Gastroesophageal sphincter (tissue), 4 donors: ENCODE measurements at regions not wholly inside any gene's neighbourhood (a gene's known extent, or its start where the extent isn't known, plus 50 kb on each side); places are given as distances from the start of the nearest gene placed in this dataset.

ENCODE experiments used
- ATAC-seq: fragments of 150-250 bp; one replicate; pipeline ENCODE4 v1.9.1; 2016; ENCODE audit warnings: mild to moderate bottlenecking, moderate library complexity
- H3K27ac ChIP-seq, 4 donors: fragments of 200-600 bp; sonication (generic) in 3 of 4; 1 replicate in 3 of 4; 2 replicates in 1 of 4; pipeline ENCODE4 v1.5.1; 2016 to 2019
- H3K27me3 ChIP-seq: fragments of 200-600 bp; sonication (generic); one replicate; pipeline ENCODE4 v1.5.1; 2019
- H3K36me3 ChIP-seq, 2 donors: fragments of 200-600 bp; sonication (generic); one replicate each; pipeline ENCODE4 v1.5.1; 2019; ENCODE audit warnings: control low read depth in 1 of 2
- H3K4me1 ChIP-seq, 3 donors: fragments of 200-600 bp; sonication (generic); 1 replicate in 2 of 3; 2 replicates in 1 of 3; pipeline ENCODE4 v1.5.1; 2016 to 2019; ENCODE audit warnings: control low read depth in 2 of 3
- H3K4me3 ChIP-seq, 2 donors: fragments of 200-600 bp; sonication (generic); one replicate each; pipeline ENCODE4 v1.5.1; 2019; ENCODE audit warnings: mild to moderate bottlenecking in 1 of 2, moderate library complexity in 1 of 2
- H3K9me3 ChIP-seq, 3 donors: fragments of 200-600 bp; sonication (generic); one replicate each; pipeline ENCODE4 v1.5.1; 2017 to 2019; ENCODE audit warnings: control low read depth in 2 of 3
- CTCF ChIP-seq, 4 experiments: fragments of 200-600 bp in 2 of 4; fragments of 450-650 bp in 2 of 4; sonication (generic) in 1 of 4; IDR thresholded peaks; one replicate each; pipeline ENCODE4 v1.5.1; 2017 to 2019; ENCODE audit warnings: antibody characterized with exemption in 4 of 4, mild to moderate bottlenecking in 2 of 4, moderate library complexity in 2 of 4
- EP300 ChIP-seq: sonication (generic); formaldehyde crosslinking; IDR thresholded peaks from one replicate; pipeline ENCODE4 v1.6.1; 2017; ENCODE audit warnings: antibody characterized with exemption, mild to moderate bottlenecking
- POLR2A ChIP-seq, 2 donors: fragments of 450-650 bp; IDR thresholded peaks; one replicate each; pipeline ENCODE4 v1.6.1; 2017; ENCODE audit warnings: antibody characterized with exemption in 2 of 2, mild to moderate bottlenecking in 2 of 2, moderate library complexity in 1 of 2
- POLR2AphosphoS5 ChIP-seq: sonication (generic); formaldehyde crosslinking; IDR thresholded peaks from one replicate; pipeline ENCODE4 v1.6.1; 2017; ENCODE audit warnings: antibody characterized with exemption
- WGBS, 2 donors: methylation state at CpG; one replicate each; pipeline ENCODE4 v1.1.5; 2018; ENCODE audit warnings: low coverage in 1 of 2; 5-methylcytosine and 5-hydroxymethylcytosine counted together

GRCh38 chr11:92410526-92410925 is 185.9 kb downstream of the FAT3 start:
- Histone ChIP-seq H3K4me3 (no peak overlapping the region), H3K4me1 (no peaks in the 10 kb centered on the region), H3K27me3 (no peaks in the 10 kb centered on the region), H3K36me3 (no peaks in the 10 kb centered on the region), H3K27ac (no peak overlapping the region), H3K9me3 (no peaks in the 10 kb centered on the region)
- ATAC-seq = no peak
- TF ChIP-seq EP300 = no peak
- no peak for TF ChIP-seq POLR2AphosphoS5
- no peak for TF ChIP-seq CTCF (IDR thresholded peaks at IDR 0.05)
- no peak for TF ChIP-seq POLR2A (IDR thresholded peaks at IDR 0.05)
- WGBS, 2 donors = 73 to 88% methylated on average over 1 of the region's 1 CpG

GRCh38 chr11:92411431-92411830 is 186.8 kb downstream of the FAT3 start:
- Histone ChIP-seq H3K4me3 (no peak overlapping the region), H3K27ac (no peak overlapping the region), H3K27me3 (no peaks in the 10 kb centered on the region), H3K9me3 (no peaks in the 10 kb centered on the region), H3K36me3 (no peaks in the 10 kb centered on the region), H3K4me1 (no peaks in the 10 kb centered on the region)
- no peak for TF ChIP-seq CTCF (IDR thresholded peaks at IDR 0.05)
- TF ChIP-seq POLR2AphosphoS5 = no peak
- TF ChIP-seq EP300 = no peak
- no peak for TF ChIP-seq POLR2A (IDR thresholded peaks at IDR 0.05)
- ATAC-seq = no peak
- WGBS, 2 donors = 88 to 91% methylated on average over 4 of the region's 5 CpGs

- no peaks in the 10 kb centered on the region for H3K9me3 ChIP-seq
- no peak for ATAC-seq
- no peak for TF ChIP-seq CTCF (IDR thresholded peaks at IDR 0.05)
- no peak for TF ChIP-seq POLR2A (IDR thresholded peaks at IDR 0.05)
- TF ChIP-seq POLR2AphosphoS5 = no peak
- TF ChIP-seq EP300 = no peak
- 48 to 79% methylated on average over 2 to 6 of the region's 7 CpGs for WGBS, 2 donors
- H3K4me3 ChIP-seq = no peak overlapping the region
- peaks cover 0 to 3% (median 0%) of the 10 kb centered on the region in 3 donors for H3K4me1 ChIP-seq
- no peaks in the 10 kb centered on the region for H3K36me3 ChIP-seq
- H3K27ac ChIP-seq = no peak overlapping the region
- no peaks in the 10 kb centered on the region for H3K27me3 ChIP-seq
Measured at GRCh38 chr11:92413757-92414513, 189.3 kb downstream of the FAT3 start.

DNA sequence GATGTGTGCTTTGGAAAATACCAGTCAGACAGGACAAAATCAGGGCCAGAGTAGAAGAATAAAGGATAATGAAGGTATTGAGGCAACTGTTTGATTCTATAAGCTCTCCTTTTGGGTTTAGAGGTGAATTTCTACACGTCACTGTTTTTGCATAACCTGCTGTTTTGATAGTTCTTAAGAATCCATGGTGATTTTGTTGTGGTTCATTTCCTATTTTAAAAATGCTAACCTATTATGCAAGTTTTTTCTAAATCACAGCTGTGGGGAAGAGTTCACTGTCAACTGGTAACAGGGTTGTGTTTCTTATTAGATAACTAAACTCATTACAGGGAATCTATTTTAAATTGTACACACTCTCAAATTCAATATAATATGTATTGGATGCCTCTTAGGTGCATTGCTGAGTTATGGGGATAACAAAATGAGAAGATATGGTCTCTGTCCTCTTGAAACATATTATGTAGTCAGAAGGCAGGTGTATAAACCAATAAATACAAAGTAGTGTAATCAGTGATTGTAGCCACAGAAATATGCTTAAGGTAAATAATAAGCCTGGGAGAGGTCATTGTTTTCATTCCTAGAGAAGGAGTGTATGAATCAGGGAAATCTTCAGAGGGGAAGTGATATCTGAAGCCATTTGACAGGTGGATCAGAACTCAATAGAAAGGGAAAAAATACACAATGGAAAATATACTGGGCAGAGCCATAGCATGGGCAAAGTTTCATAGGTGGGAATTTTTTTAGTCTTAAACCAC is 192.5 kb downstream of the FAT3 start:
- Histone ChIP-seq H3K4me1 (peaks cover 0 to 3% (median 0%) of the 10 kb centered on the region in 3 donors), H3K36me3 (no peaks in the 10 kb centered on the region), H3K27me3 (no peaks in the 10 kb centered on the region), H3K4me3 (no peak overlapping the region), H3K27ac (no peak overlapping the region), H3K9me3 (no peaks in the 10 kb centered on the region)
- TF ChIP-seq EP300 (no peak), CTCF (IDR thresholded peaks at IDR 0.05) (no peak), POLR2A (IDR thresholded peaks at IDR 0.05) (no peak), POLR2AphosphoS5 (no peak)
- no peak for ATAC-seq
- WGBS, 2 donors = 40 to 59% methylated on average over 1 of the region's 1 CpG
